Uterus (tissue), 3 donors: ENCODE measurements at regions not wholly inside any gene's neighbourhood (a gene's known extent, or its start where the extent isn't known, plus 50 kb on each side); places are given as distances from the start of the nearest gene placed in this dataset.
"Not testable (repeated sequence)": the region's sequence is repeated elsewhere in the genome, so short reads cannot be mapped to it uniquely, and the experiment has no call there.

Source experiments
- DNase-seq, 2 donors: peaks; one replicate each; pipeline ENCODE4 v3.0.0-alpha.2; 2019 to 2020
- H3K27ac ChIP-seq, 2 donors: fragments of 200-600 bp; sonication (generic); 1 replicate in 1 of 2; 2 replicates in 1 of 2; pipeline ENCODE4 v1.5.1; 2016 to 2018
- H3K27me3 ChIP-seq, 2 donors: fragments of 200-600 bp; sonication (generic); one replicate each; pipeline ENCODE4 v1.5.1; 2018 to 2019; ENCODE audit warnings: control low read depth in 1 of 2
- H3K36me3 ChIP-seq, 2 donors: fragments of 200-600 bp; sonication (generic); one replicate each; pipeline ENCODE4 v1.5.1; 2019; ENCODE audit warnings: control low read depth in 1 of 2
- H3K4me1 ChIP-seq, 2 donors: fragments of 200-600 bp; sonication (generic); one replicate each; pipeline ENCODE4 v1.5.1; 2018 to 2019; ENCODE audit warnings: control low read depth in 1 of 2
- H3K4me3 ChIP-seq, 2 donors: fragments of 200-600 bp; sonication (generic); 1 replicate in 1 of 2; 2 replicates in 1 of 2; pipeline ENCODE4 v1.5.1; 2018 to 2019; ENCODE audit warnings: mild to moderate bottlenecking in 1 of 2
- H3K9me3 ChIP-seq, 2 donors: fragments of 200-600 bp; sonication (generic); one replicate each; pipeline ENCODE4 v1.5.1; 2019; ENCODE audit warnings: control low read depth in 1 of 2
- CTCF ChIP-seq, 4 experiments: fragments of 200-600 bp in 2 of 4; fragments of 450-650 bp in 2 of 4; sonication (generic) in 2 of 4; IDR thresholded peaks; one replicate each; pipeline ENCODE4 v1.5.1; 2016 to 2019; ENCODE audit warnings: antibody characterized with exemption in 4 of 4, mild to moderate bottlenecking in 2 of 4, moderate library complexity in 1 of 4
- POLR2A ChIP-seq, 2 donors: fragments of 450-650 bp; IDR thresholded peaks; one replicate each; pipeline ENCODE4 v1.6.1; 2016; ENCODE audit warnings: antibody characterized with exemption in 2 of 2, mild to moderate bottlenecking in 1 of 2, moderate library complexity in 1 of 2
- intact Hi-C: fragments of 100-400 bp; cut with DNase I; formaldehyde crosslinking; loops from one replicate; pipeline ENCODE4 v1.15.1; 2023; ENCODE audit warnings: low total_unique reads
- donor health status: DM: yes; HTN: yes; CAD: no.

DNA sequence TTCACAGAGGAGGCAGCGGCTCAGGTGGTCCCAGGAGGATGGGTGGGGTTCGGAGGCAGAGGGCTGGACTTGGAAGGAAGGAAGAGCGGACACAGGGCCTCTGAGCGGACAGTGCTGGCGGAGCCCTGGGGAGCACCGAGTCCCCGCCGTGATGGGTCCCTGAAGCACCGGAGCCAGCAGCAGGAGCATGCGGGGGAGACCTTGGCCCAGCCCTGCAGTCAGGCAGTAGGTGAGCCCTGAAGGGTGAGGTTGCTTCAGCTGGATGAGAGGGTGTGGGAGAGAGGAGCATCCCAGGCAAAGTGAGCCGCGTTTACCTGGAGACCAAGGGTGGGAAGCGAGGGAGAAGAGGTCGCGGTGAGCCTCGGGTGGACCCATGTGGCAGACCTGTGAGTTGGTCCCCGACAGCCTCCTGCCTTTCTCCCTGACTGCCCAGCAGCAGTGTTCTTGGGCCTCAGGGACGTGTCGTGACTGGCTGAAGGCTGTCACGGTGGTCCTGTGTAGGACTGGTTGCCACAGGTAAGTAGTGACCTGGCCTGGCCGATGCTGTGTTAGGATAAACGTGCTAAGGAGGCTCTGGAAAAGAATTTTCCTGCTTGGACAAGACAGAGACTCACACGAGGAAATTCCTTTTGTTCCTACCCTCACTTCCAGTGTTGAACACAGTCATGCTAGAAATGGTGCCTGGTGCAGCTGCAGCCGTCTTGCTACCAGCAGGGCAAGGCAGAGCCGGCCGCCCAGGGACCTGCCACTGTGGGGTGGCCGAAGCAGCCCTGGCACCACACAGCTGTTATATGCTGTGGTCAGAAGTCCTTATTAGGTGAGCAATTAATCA lies 73.0 kb downstream of the RRM2 start:
- Histone ChIP-seq H3K4me1 (peaks cover 0 to 23% of the 10 kb centered on the region in 2 donors), H3K36me3 (no peaks in the 10 kb centered on the region), H3K4me3 (no peak overlapping the region), H3K27me3 (no peaks in the 10 kb centered on the region), H3K27ac (no peak overlapping the region), H3K9me3 (no peaks in the 10 kb centered on the region)
- TF ChIP-seq CTCF (IDR thresholded peaks at IDR 0.05) (no peak), POLR2A (IDR thresholded peaks at IDR 0.05) (no peak)
- intact Hi-C loops, result no loop called here
- no peak for DNase-seq

DNA sequence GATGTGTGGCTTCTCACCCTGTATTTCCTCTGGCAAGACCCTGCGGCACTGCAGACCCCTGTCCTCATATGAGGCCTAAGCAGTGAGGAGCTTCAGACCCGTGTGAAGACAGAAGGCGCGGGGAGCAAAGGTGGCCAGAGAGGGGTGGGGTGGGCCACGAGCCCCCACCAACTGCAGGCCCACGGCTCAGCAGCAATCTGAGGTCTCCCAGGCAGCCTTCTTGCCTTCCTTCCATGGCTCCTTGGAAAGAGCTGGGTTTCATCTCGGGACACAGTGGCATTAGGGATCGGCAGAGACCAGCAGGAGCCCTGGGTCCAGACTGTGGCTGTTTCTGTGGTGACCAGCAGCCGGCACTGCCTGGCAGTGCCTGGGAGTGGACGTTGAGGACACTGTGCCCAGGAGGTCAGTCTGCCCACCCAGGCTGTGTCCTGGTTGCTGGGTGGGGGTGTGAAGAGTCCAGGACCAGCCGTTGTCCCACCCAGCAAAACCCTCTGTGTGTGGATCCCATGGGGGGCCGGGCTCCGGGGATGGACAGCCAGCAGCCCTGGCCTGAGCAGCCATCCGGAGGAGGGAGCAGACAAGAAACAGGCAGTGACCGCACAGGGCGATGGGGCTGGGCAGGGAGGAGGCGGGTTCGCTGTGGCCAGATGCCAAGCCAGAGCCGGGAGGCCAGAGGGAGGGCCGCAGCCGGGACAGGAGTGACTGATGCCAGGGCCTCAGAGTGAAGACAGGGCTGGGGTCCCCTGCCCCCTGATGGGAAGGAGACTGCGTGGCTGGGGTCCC lies 73.8 kb downstream of the RRM2 start:
- intact Hi-C loops, result no loop called here
- no peaks in the 10 kb centered on the region for H3K36me3 ChIP-seq
- peak; percentile 54 to 56 for DNase-seq
- no peaks in the 10 kb centered on the region for H3K9me3 ChIP-seq
- no peaks in the 10 kb centered on the region for H3K27me3 ChIP-seq
- H3K4me1 ChIP-seq, result peaks cover 0 to 23% of the 10 kb centered on the region in 2 donors
- TF ChIP-seq CTCF (IDR thresholded peaks at IDR 0.05) (no peak), POLR2A (IDR thresholded peaks at IDR 0.05) (no peak)
- H3K27ac ChIP-seq, result no peak overlapping the region
- H3K4me3 ChIP-seq, result no peak overlapping the region

DNA sequence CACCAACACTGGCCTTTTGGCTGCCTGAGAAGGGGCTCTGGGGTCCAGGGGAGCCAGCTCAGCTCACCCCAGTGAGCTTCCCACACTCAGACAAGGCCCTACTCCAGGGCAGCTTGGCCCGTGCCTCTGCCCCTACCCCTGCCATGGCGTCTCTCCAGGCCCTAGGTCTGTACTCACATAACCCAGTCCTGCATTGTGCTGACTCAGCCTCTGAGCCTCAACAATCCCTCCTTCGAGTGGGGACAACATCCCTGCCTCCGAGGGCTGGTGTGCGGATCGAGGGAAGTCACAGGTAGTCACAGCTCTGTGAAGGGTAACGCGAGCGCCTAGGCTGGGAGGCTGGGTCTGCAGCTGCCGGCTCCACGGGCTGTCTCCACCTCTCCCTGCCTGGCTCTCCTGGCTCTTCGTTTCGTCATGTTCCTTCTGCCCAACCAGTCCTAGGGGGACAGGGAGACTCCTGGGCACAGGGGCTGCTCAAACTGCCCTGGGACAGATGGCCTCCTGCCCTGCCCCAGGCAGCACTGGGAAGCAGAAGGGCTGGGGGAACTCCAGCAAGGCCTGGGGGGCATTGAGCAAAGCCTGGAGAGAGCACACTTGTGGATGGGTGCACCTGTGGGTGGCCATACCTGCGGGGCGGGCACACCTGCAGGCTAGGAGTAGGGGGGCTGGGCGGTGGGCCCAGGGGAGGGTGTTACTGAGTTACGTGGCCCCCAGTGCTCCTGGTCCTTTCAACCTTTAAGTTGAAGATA lies 74.6 kb downstream of the RRM2 start:
- no peak for DNase-seq
- H3K4me1 ChIP-seq, result peaks cover 0 to 23% of the 10 kb centered on the region in 2 donors
- H3K36me3 ChIP-seq, result no peaks in the 10 kb centered on the region
- no peak overlapping the region for H3K27ac ChIP-seq
- no peak overlapping the region for H3K4me3 ChIP-seq
- H3K9me3 ChIP-seq, result no peaks in the 10 kb centered on the region
- H3K27me3 ChIP-seq, result no peaks in the 10 kb centered on the region
- TF ChIP-seq POLR2A (IDR thresholded peaks at IDR 0.05), result no peak
- TF ChIP-seq CTCF (IDR thresholded peaks at IDR 0.05), result no peak
- intact Hi-C loops, result no loop called here

DNA sequence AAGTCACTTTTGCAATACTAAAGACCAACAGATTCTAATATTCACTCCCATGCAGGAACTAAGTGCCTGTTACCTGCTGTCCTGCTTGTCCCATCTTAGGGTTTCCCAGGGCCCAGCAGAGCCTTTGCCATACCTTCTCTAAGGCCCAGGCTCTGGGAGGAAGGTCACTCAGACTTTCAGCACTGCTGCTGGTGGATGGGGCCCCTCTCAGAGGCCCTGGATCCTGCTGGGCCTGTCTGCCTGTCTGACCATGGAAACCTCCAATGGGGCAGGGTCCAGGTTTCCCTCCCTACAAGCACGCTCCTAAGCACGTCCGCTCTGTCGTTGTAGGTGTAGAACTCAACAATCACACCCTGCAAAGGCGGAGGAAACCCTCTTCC lies 75.1 kb downstream of the RRM2 start:
- Histone ChIP-seq H3K27me3 (no peaks in the 10 kb centered on the region), H3K4me1 (peaks cover 0 to 22% of the 10 kb centered on the region in 2 donors), H3K4me3 (no peak overlapping the region), H3K9me3 (no peaks in the 10 kb centered on the region), H3K27ac (no peak overlapping the region), H3K36me3 (no peaks in the 10 kb centered on the region)
- DNase-seq, result no peak
- no peak for TF ChIP-seq CTCF (IDR thresholded peaks at IDR 0.05)
- TF ChIP-seq POLR2A (IDR thresholded peaks at IDR 0.05), result no peak
- intact Hi-C loops, result no loop called here

DNA sequence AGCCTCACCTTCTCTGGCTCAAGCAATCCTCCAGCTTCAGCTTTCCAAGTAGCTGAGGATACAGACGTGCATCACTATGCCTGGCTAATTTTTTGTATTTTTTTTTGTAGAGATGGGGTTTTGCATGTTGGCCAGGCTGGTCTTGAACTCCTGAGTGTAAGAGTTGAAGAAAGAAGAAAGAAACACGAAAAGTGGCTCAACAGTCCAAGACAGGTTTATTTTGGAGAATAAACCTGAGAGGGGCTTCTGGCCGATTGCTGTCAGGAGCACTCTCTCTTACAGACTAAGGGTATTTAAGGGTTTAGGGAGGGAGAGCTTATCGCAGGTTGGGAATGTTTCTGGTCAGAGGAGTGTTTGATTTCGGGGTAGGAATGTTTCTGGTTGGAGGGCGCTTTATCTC lies 75.9 kb downstream of the RRM2 start:
- H3K27me3 ChIP-seq, intact Hi-C loops, DNase-seq, H3K36me3 ChIP-seq, H3K27ac ChIP-seq, H3K4me3 ChIP-seq, H3K9me3 ChIP-seq: not testable (repeated sequence)
- peaks cover 0 to 14% of the 10 kb centered on the region in 2 donors for H3K4me1 ChIP-seq
